IPS-NIHi7 (cell line): ENCODE measurements at regions not wholly inside any gene's neighbourhood (a gene's known extent, or its start where the extent isn't known, plus 50 kb on each side); places are given as distances from the start of the nearest gene placed in this dataset.
"Not testable (repeated sequence)": the region's sequence is repeated elsewhere in the genome, so short reads cannot be mapped to it uniquely, and the experiment has no call there.

Experiments
- DNase-seq: peaks from one replicate; pipeline ENCODE4 v3.0.0; 2012; ENCODE audit warnings: mixed read lengths; ENCODE audit errors: extremely low spot score

DNA sequence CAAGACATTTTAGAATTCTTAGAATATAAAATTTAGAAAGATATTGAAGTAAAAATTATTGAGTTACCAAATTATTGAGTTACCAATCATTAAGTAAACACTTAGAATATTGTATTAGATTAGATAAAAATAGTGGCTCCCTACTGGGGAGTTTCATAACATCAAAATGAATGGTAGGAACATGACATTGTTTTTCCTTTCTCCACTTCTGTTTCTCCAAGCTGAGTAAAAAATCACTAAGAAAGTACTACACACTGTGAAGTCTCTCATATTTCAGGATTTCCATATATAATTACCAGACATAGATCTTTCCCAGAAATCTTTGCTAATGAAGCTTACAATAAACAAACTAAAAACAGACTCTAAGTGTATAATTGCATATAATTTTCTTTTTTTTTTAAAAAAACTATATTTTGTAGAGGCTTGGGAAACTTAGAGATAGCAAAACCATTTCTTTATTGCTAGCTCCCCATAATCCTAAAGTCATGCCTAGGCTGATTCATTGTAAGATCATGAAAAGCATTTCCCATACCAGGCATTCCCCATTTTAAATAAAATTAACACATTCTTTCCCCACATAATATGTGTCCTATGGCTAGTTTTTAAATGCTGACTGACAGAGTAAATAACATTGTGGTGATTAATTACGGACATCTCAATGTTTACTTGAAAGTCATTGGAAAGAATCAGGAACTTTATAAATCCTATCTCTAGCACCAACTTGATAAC is 1408.7 kb upstream of the GOT2 start:
- DNase-seq, result no peak

- DNase-seq, result no peak
Measured at GRCh38 chr16:60137891-60138290, 1403.8 kb upstream of the GOT2 start.

- no peak for DNase-seq
Measured at GRCh38 chr16:60127196-60127595, 1393.1 kb upstream of the GOT2 start.

DNA sequence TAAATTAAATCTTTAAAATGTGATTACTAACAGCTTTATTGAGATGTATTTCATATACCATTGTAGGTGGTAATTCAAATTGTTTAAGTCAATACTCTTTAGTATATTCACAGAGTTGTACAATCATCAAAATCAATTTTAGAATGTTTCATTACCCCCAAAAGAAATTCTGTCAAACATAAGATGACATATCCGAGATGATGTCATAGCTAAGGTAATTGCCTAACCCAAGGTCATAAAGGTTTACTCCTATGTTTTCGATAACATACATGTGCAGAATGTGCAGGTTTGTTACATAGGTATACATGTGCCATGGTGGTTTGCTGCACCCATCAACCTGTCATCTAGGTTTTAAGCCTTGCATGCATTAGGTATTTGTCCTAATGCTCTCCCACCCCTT is 1392.0 kb upstream of the GOT2 start:
- DNase-seq, result not testable (repeated sequence)

GRCh38 chr16:60123392-60124023 is 1389.4 kb upstream of the GOT2 start:
- no peak for DNase-seq

GRCh38 chr16:60120586-60120985 is 1386.5 kb upstream of the GOT2 start:
- DNase-seq, result no peak

GRCh38 chr16:60110531-60110930 is 1376.4 kb upstream of the GOT2 start:
- no peak for DNase-seq

DNA sequence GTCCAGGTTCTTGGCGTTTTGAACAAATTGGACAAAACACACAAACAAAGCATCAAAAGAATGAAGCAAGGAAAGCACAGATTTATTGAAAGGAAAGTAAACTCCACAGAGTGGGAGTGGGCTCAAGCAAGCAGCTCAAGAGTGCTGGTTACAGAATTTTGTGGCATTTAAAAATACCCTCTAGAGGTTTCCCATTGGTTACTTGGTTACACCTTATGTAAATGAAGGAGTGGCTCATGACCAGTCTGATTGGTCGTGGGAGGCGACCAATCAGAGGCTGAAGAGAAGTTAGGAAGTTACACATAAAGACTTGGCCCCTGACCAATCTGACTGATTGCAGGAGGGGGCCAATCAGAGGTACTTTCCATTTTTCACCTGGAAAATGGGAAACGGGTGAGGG is 1373.8 kb upstream of the GOT2 start:
- DNase-seq, result no peak

GRCh38 chr16:60107437-60107836 is 1373.3 kb upstream of the GOT2 start:
- no peak for DNase-seq

DNA sequence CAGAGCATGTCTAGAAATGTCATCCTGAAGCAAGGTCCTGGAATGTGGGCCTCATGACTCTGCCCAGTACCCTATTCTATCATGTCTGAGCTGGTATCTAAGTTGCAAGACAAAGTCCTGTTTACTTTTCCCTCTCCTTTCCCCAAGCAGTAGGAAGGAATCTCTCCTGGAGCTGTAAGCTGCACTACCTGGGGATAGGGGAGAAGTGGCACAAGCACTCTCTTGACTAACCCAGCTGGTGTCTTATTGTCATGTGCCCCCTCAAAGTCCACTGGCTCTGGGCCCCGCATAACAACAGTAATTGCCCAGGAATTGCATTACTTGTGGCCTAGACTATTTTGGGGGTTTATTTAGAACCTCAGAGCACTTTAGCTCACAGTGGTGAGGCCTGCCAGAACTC is 1366.3 kb upstream of the GOT2 start:
- DNase-seq, result no peak

DNA sequence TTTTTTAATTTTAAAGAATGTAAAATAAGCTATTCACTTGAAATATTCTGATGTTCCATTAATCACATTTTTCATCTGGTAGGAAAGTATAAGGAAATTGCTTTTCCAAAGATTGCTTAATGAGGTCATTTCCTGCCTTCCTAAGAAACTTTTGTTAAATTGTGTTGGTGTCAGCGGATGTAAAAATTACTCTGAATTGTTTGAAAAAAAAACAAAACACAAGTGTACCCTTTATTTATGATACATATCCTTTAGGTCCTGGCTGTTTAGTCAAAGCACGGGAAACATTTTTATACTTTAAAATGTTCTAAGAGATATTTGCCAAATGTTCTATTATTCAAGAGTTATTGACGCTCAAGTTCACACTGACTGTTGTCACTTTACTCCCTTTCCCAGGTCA is 1357.4 kb upstream of the GOT2 start:
- no peak for DNase-seq

DNA sequence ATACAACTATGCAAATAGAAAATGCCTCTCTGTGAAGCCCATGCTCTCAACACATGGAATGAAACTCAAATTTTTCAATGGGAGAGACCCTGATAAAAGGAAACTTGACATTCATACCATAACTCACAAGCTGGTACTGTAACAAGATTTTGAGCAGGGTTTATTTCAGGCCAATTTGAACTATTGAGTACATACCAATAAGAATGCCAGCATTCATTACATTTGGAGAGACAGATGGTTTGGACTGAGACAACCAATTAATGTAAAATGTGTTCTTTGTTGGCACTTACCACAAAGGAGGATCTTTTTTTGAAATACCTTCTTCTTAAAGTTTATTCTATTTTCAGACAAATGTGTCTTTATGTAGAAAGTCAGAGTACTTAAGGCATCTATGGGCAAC is 1357.0 kb upstream of the GOT2 start:
- DNase-seq, result no peak

GRCh38 chr16:60087530-60087929 is 1353.4 kb upstream of the GOT2 start:
- DNase-seq, result no peak

DNA sequence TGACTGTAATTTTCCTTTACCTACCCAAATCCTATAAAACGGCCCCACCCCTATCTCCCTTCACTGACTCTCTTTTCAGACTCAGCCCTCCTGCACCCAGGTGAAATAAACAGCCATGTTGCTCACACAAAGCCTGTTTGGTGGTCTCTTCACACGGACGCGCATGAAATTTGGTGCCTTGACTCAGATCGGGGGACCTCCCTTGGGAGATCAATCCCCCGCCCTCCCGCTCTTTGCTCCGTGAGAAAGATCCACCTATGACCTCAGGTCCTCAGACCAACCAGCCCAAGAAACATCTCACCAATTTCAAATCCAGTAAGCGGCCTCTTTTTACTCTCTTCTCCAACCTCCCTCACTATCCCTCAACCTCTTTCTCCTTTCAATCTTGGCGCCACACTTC is 1344.7 kb upstream of the GOT2 start:
- DNase-seq, result not testable (repeated sequence)

DNA sequence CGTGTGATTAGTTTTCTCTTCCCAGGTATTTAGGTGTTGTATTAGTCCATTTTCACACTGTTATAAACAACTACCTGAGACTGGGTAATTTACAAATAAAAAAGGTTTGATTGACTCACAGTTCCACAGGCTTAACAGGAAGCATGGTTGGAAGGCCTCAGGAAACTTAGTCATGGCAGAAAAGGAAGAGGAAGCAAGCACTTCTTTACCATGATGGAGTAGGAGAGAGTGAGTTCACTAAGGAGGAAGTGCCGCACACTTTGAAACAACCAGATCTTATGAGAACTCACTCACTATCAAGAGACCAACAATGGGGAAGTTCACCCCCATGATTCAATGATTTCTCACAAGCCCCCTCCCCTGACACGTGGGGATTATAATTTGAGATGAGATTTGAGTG is 1343.7 kb upstream of the GOT2 start:
- no peak for DNase-seq

DNA sequence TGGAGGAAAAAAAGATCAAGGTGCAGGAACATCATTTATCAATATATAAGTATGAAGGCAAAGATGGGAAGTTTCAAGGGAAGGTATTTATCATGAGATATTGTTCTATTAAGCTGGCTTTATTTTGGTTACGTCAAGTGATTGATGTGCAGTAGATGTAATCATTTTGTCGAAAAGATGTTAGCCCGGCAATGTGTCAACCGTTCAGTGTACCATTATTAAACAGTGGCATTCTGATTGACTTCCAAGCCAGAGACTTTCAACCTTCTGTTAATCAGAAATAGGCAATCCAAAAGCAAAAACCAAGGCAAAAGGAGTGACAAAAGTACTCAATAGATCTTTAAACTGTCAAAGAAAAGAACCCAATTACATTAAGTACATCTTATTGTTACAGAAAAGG is 1340.3 kb upstream of the GOT2 start:
- no peak for DNase-seq

- DNase-seq, result no peak
Measured at GRCh38 chr16:60073376-60073775, 1339.3 kb upstream of the GOT2 start.

GRCh38 chr16:60064026-60064425 is 1329.9 kb upstream of the GOT2 start:
- no peak for DNase-seq

GRCh38 chr16:60061396-60061795 is 1327.3 kb upstream of the GOT2 start:
- DNase-seq, result no peak

GRCh38 chr16:60060731-60061130 is 1326.6 kb upstream of the GOT2 start:
- DNase-seq, result no peak

DNA sequence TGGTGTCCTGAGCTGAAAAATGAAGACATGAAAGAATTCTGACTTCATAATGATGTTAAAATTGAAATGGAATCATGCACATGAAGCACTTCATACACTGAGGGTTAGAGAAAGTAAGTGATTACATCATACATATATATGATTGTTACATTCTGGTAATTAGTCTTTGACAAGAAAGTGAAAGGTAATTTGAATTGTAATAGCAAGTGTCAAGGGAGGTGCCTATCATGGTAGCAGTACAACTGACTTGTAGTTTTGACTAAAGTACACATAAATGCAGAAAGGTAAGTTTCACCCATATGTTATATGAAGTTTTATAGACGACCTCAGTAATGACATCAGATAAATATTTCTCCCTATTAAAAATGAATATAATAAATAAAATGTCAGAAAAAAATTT is 1325.0 kb upstream of the GOT2 start:
- DNase-seq, result no peak

GRCh38 chr16:60041671-60042070 is 1307.6 kb upstream of the GOT2 start:
- no peak for DNase-seq

DNA sequence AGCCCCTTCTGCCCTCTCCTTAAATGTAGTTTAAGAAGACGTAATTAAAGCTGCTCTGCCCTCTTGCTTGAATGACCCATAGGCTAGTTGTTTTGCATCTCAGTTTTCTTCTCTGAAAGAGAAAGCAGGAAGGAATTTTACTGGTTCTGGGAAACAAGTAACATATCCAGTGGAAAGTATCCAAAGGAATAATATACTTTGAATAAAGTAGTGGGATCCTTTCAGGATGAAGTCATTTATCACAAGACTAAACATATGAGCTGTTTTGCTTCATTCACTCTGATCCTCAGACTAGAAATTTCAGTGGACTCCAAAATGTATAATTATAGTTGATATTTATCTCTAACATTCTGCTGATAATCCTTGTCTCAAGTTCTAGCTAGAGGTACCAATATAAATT is 1297.6 kb upstream of the GOT2 start:
- no peak for DNase-seq

DNA sequence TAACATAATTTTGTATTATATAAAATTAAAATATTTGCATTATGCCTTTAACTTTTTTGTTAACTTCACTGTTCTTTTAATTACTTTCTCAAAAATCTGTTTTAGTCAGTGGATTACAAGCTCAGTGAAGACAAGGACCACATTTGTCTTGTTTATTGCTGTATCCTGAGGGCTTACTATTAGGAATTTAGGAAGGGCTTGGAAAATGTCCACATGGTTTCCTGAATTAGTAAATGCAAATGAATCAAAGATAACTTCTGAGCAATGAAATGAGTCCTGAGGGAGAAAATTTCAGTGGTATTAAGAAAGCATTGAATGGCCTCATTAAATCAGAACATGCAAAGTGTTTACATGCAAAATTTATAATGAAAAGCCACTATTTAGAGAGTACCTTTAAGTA is 1293.2 kb upstream of the GOT2 start:
- no peak for DNase-seq
